ENCODE measurements at regions not wholly inside any gene's neighbourhood (a gene's known extent, or its start where the extent isn't known, plus 50 kb on each side); places are given as distances from the start of the nearest gene placed in this dataset.

GRCh38 chr10:111703986-111704385 lies 479.6 kb downstream of the GPAM start:
- Histone ChIP-seq H3K4me1 (no peaks in the 10 kb centered on the region), H3K27ac (no peak overlapping the region), H3K9me3 (no peaks in the 10 kb centered on the region), H3K4me3 (no peak overlapping the region), H3K36me3 (no peaks in the 10 kb centered on the region), H3K27me3 (no peaks in the 10 kb centered on the region)
- DNase-seq (ENCODE audit: low spot score in 2 of 2) = no peak
- 78% methylated on average over 2 of the region's 2 CpGs for WGBS, 2 donors
- TF ChIP-seq POLR2A (IDR thresholded peaks at IDR 0.05) (no peak), EP300 (IDR thresholded peaks at IDR 0.05) (no peak), CTCF (IDR thresholded peaks at IDR 0.05) (no peak)

- no peak overlapping the region for H3K4me3 ChIP-seq
- no peaks in the 10 kb centered on the region for H3K36me3 ChIP-seq
- WGBS, 2 donors = 76 to 83% methylated on average over 2 of the region's 2 CpGs
Observed at GRCh38 chr10:111705021-111705420, 478.5 kb downstream of the GPAM start.

GRCh38 chr10:111706331-111706730 lies 477.2 kb downstream of the GPAM start:
- H3K36me3 ChIP-seq = no peaks in the 10 kb centered on the region
- no peak for TF ChIP-seq POLR2A (IDR thresholded peaks at IDR 0.05)
- H3K27ac ChIP-seq = no peak overlapping the region
- 85 to 86% methylated on average over 4 of the region's 4 CpGs for WGBS, 2 donors
- DNase-seq (ENCODE audit: low spot score in 2 of 2) = no peak
- H3K27me3 ChIP-seq = no peaks in the 10 kb centered on the region
- no peaks in the 10 kb centered on the region for H3K9me3 ChIP-seq
- no peaks in the 10 kb centered on the region for H3K4me1 ChIP-seq
- no peak overlapping the region for H3K4me3 ChIP-seq

More at GRCh38 chr10:111705021-111705420, 478.5 kb downstream of the GPAM start:
- no peaks in the 10 kb centered on the region for H3K4me1 ChIP-seq
- H3K9me3 ChIP-seq = no peaks in the 10 kb centered on the region
- DNase-seq (ENCODE audit: low spot score in 2 of 2) = no peak
- H3K27me3 ChIP-seq = no peaks in the 10 kb centered on the region
- TF ChIP-seq POLR2A (IDR thresholded peaks at IDR 0.05) (no peak), CTCF (IDR thresholded peaks at IDR 0.05) (no peak), EP300 (IDR thresholded peaks at IDR 0.05) (no peak)
- H3K27ac ChIP-seq = no peak overlapping the region

GRCh38 chr10:111707076-111707475 lies 476.5 kb downstream of the GPAM start:
- no peak overlapping the region for H3K27ac ChIP-seq
- H3K4me1 ChIP-seq = no peaks in the 10 kb centered on the region
- TF ChIP-seq POLR2A (IDR thresholded peaks at IDR 0.05) = no peak
- TF ChIP-seq CTCF (IDR thresholded peaks at IDR 0.05) = no peak
- TF ChIP-seq EP300 (IDR thresholded peaks at IDR 0.05) = no peak
- H3K9me3 ChIP-seq = no peaks in the 10 kb centered on the region
- H3K4me3 ChIP-seq = no peak overlapping the region
- no peak for DNase-seq (ENCODE audit: low spot score in 2 of 2)
- no peaks in the 10 kb centered on the region for H3K36me3 ChIP-seq
- no peaks in the 10 kb centered on the region for H3K27me3 ChIP-seq
- 60 to 89% methylated on average over 1 of the region's 1 CpG for WGBS, 2 donors

- H3K27ac ChIP-seq = no peak overlapping the region
- H3K36me3 ChIP-seq = no peaks in the 10 kb centered on the region
- H3K4me1 ChIP-seq = no peaks in the 10 kb centered on the region
- DNase-seq (ENCODE audit: low spot score in 2 of 2) = no peak
- peaks cover 0 to 20% (median 0%) of the 10 kb centered on the region in 4 donors for H3K9me3 ChIP-seq
- 78 to 87% methylated on average over 4 of the region's 4 CpGs for WGBS, 2 donors
- no peak overlapping the region for H3K4me3 ChIP-seq
- TF ChIP-seq POLR2A (IDR thresholded peaks at IDR 0.05) = no peak
- TF ChIP-seq CTCF (IDR thresholded peaks at IDR 0.05) = no peak
- no peak for TF ChIP-seq EP300 (IDR thresholded peaks at IDR 0.05)
- no peaks in the 10 kb centered on the region for H3K27me3 ChIP-seq
Observed at GRCh38 chr10:111709603-111710002, 474.0 kb downstream of the GPAM start.

GRCh38 chr10:111716032-111716431 lies 467.5 kb downstream of the GPAM start:
- Histone ChIP-seq H3K27ac (no peak overlapping the region), H3K27me3 (no peaks in the 10 kb centered on the region), H3K9me3 (peaks cover 0 to 57% (median 9%) of the 10 kb centered on the region in 4 donors), H3K4me3 (no peak overlapping the region), H3K4me1 (no peaks in the 10 kb centered on the region), H3K36me3 (no peaks in the 10 kb centered on the region)
- DNase-seq (ENCODE audit: low spot score in 2 of 2) = no peak
- TF ChIP-seq EP300 (IDR thresholded peaks at IDR 0.05) (no peak), POLR2A (IDR thresholded peaks at IDR 0.05) (no peak)
